Erythroblast (primary cell): ENCODE measurements at regions not wholly inside any gene's neighbourhood (a gene's known extent, or its start where the extent isn't known, plus 50 kb on each side); places are given as distances from the start of the nearest gene placed in this dataset.

Experiments
- GATA1 ChIP-seq: IDR thresholded peaks from 2 replicates; pipeline ENCODE4 v1.6.1; 2011; ENCODE audit warnings: low read depth, mild to moderate bottlenecking, control low read depth, low read length, moderate library complexity
- POLR2A ChIP-seq: IDR thresholded peaks from 2 replicates; pipeline ENCODE4 v1.6.1; 2011; ENCODE audit warnings: mild to moderate bottlenecking, low read length

DNA sequence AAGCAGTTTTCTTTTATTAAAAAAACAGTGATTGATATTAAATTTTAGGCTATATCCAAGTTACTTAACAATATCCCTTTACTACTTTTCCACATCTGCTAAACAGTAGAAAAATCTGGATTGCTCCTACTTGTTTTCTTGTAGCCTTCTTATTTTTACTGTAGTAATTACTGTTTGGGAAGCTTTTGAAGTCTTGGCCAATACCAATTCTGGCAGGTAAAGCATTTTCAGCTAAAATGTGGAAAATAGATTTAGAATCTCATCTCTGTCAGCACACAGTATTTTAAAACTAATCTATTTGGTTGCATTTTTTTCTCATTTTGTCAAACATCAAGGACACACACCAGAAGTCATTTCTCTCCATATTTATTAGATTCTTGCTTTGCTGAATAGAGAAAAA lies 1485.7 kb upstream of the PIK3C3 start:
- no peak for TF ChIP-seq POLR2A
- no peak for TF ChIP-seq GATA1
